ENCODE measurements at regions not wholly inside any gene's neighbourhood (a gene's known extent, or its start where the extent isn't known, plus 50 kb on each side); places are given as distances from the start of the nearest gene placed in this dataset.

GRCh38 chr11:22130462-22131053 lies 62.3 kb upstream of the ANO5 start:
- Histone ChIP-seq H3K27me3 (ENCODE audit: control insufficient read depth, insufficient read depth, low read length) (no peaks in the 10 kb centered on the region), H3K27ac (ENCODE audit: low read length) (no peak overlapping the region), H3K36me3 (ENCODE audit: control insufficient read depth, low read depth, low read length) (no peaks in the 10 kb centered on the region), H3K9me3 (ENCODE audit: control insufficient read depth, low read depth, low read length) (peaks cover 12% of the 10 kb centered on the region), H3K4me3 (ENCODE audit: low read length) (no peak overlapping the region), H3K4me1 (ENCODE audit: control insufficient read depth, low read depth, low read length) (no peaks in the 10 kb centered on the region), H3K9ac (ENCODE audit: low read length) (no peak overlapping the region)

GRCh38 chr11:22133776-22134175 lies 59.1 kb upstream of the ANO5 start:
- Histone ChIP-seq H3K27me3 (ENCODE audit: control insufficient read depth, insufficient read depth, low read length) (no peaks in the 10 kb centered on the region), H3K9ac (ENCODE audit: low read length) (no peak overlapping the region), H3K36me3 (ENCODE audit: control insufficient read depth, low read depth, low read length) (no peaks in the 10 kb centered on the region), H3K4me1 (ENCODE audit: control insufficient read depth, low read depth, low read length) (no peaks in the 10 kb centered on the region), H3K9me3 (ENCODE audit: control insufficient read depth, low read depth, low read length) (peaks cover 2% of the 10 kb centered on the region), H3K27ac (ENCODE audit: low read length) (no peak overlapping the region), H3K4me3 (ENCODE audit: low read length) (no peak overlapping the region)

GRCh38 chr11:22138264-22138663 lies 54.6 kb upstream of the ANO5 start:
- Histone ChIP-seq H3K4me1 (ENCODE audit: control insufficient read depth, low read depth, low read length) (no peaks in the 10 kb centered on the region), H3K36me3 (ENCODE audit: control insufficient read depth, low read depth, low read length) (no peaks in the 10 kb centered on the region), H3K4me3 (ENCODE audit: low read length) (no peak overlapping the region), H3K27me3 (ENCODE audit: control insufficient read depth, insufficient read depth, low read length) (no peaks in the 10 kb centered on the region), H3K9me3 (ENCODE audit: control insufficient read depth, low read depth, low read length) (no peaks in the 10 kb centered on the region), H3K27ac (ENCODE audit: low read length) (no peak overlapping the region), H3K9ac (ENCODE audit: low read length) (no peak overlapping the region)

Data from iPS-18a (cell line).